HG02588 (cell line): ENCODE measurements at regions not wholly inside any gene's neighbourhood (a gene's known extent, or its start where the extent isn't known, plus 50 kb on each side); places are given as distances from the start of the nearest gene placed in this dataset.
A peak's percentile ranks its signal among the peaks of the same experiment; 100 is the strongest.

Experiments used
- ATAC-seq: cut with Tn5 transposase; IDR thresholded peaks from one replicate; pipeline ENCODE4 v1.9.1; 2021; ENCODE audit warnings: mild to moderate bottlenecking, moderate library complexity; ENCODE audit not compliant: unreplicated experiment

GRCh38 chr5:10876006-10876744 lies 115.1 kb upstream of the DAP start:
- ATAC-seq: no peak

GRCh38 chr5:10875201-10875768 lies 114.3 kb upstream of the DAP start:
- no peak for ATAC-seq

- no peak for ATAC-seq
Measured at GRCh38 chr5:10874541-10874940, 113.5 kb upstream of the DAP start.

GRCh38 chr5:10870791-10871190 lies 109.8 kb upstream of the DAP start:
- no peak for ATAC-seq

- no peak for ATAC-seq
Measured at GRCh38 chr5:10868956-10869355, 107.9 kb upstream of the DAP start.

GRCh38 chr5:10867389-10868303 lies 106.6 kb upstream of the DAP start:
- ATAC-seq: no peak

- no peak for ATAC-seq
Measured at GRCh38 chr5:10866913-10867312, 105.9 kb upstream of the DAP start.

- peak; percentile 80 for ATAC-seq
Measured at GRCh38 chr5:10863763-10864383, 102.8 kb upstream of the DAP start.

GRCh38 chr5:10862085-10862484 lies 101.1 kb upstream of the DAP start:
- ATAC-seq: no peak

GRCh38 chr5:10861423-10861790 lies 100.4 kb upstream of the DAP start:
- ATAC-seq: no peak

- no peak for ATAC-seq
Measured at GRCh38 chr5:10860645-10861422, 99.8 kb upstream of the DAP start.

GRCh38 chr5:10860196-10860543 lies 99.1 kb upstream of the DAP start:
- no peak for ATAC-seq

- no peak for ATAC-seq
Measured at GRCh38 chr5:10859393-10860195, 98.6 kb upstream of the DAP start.

GRCh38 chr5:10858945-10859344 lies 97.9 kb upstream of the DAP start:
- no peak for ATAC-seq

- no peak for ATAC-seq
Measured at GRCh38 chr5:10858307-10858706, 97.3 kb upstream of the DAP start.

- ATAC-seq: no peak
Measured at GRCh38 chr5:10857338-10857733, 96.3 kb upstream of the DAP start.

GRCh38 chr5:10856683-10857337 lies 95.8 kb upstream of the DAP start:
- ATAC-seq: no peak

- no peak for ATAC-seq
Measured at GRCh38 chr5:10856071-10856470, 95.0 kb upstream of the DAP start.

- ATAC-seq: no peak
Measured at GRCh38 chr5:10854506-10855277, 93.7 kb upstream of the DAP start.
